Daoy (cell line): ENCODE measurements at regions not wholly inside any gene's neighbourhood (a gene's known extent, or its start where the extent isn't known, plus 50 kb on each side); places are given as distances from the start of the nearest gene placed in this dataset.
"Not testable (repeated sequence)": the region's sequence is repeated elsewhere in the genome, so short reads cannot be mapped to it uniquely, and the experiment has no call there.

Experiments used
- DNase-seq: peaks from one replicate; pipeline ENCODE4 v3.0.0-alpha.2; 2015; ENCODE audit warnings: low read depth

GRCh38 chr1:207196135-207196534, 92.1 kb downstream of the C4BPA start:
- DNase-seq, result not testable (repeated sequence)

GRCh38 chr1:207201534-207201933, 97.5 kb downstream of the C4BPA start:
- DNase-seq, result not testable (repeated sequence)

GRCh38 chr1:207202480-207202879, 98.4 kb downstream of the C4BPA start:
- DNase-seq, result no peak

GRCh38 chr1:207203541-207203940, 99.5 kb downstream of the C4BPA start:
- no peak for DNase-seq

- no peak for DNase-seq
Measured at GRCh38 chr1:207205614-207206061, 101.6 kb downstream of the C4BPA start.

- DNase-seq, result not testable (repeated sequence)
Measured at GRCh38 chr1:207208691-207209090, 104.7 kb downstream of the C4BPA start.

GRCh38 chr1:207214453-207214852, 107.0 kb upstream of the CD55 start:
- no peak for DNase-seq

- no peak for DNase-seq
Measured at GRCh38 chr1:207217778-207218511, 103.5 kb upstream of the CD55 start.

GRCh38 chr1:207218512-207219362, 102.7 kb upstream of the CD55 start:
- peak; percentile 21 for DNase-seq

GRCh38 chr1:207219979-207220889, 101.2 kb upstream of the CD55 start:
- no peak for DNase-seq

- no peak for DNase-seq
Measured at GRCh38 chr1:207221934-207222351, 99.5 kb upstream of the CD55 start.

- DNase-seq, result no peak
Measured at GRCh38 chr1:207223162-207223561, 98.3 kb upstream of the CD55 start.

GRCh38 chr1:207224666-207225065, 96.8 kb upstream of the CD55 start:
- DNase-seq, result no peak

- no peak for DNase-seq
Measured at GRCh38 chr1:207227131-207227630, 94.3 kb upstream of the CD55 start.

GRCh38 chr1:207228987-207229386, 92.5 kb upstream of the CD55 start:
- no peak for DNase-seq

GRCh38 chr1:207230441-207230840, 91.0 kb upstream of the CD55 start:
- no peak for DNase-seq

- DNase-seq, result no peak
Measured at GRCh38 chr1:207234690-207235089, 86.8 kb upstream of the CD55 start.

- DNase-seq, result no peak
Measured at GRCh38 chr1:207239874-207240273, 81.6 kb upstream of the CD55 start.

- peak; percentile 79 for DNase-seq
Measured at GRCh38 chr1:207240325-207241101, 81.0 kb upstream of the CD55 start.

GRCh38 chr1:207241164-207241934, 80.1 kb upstream of the CD55 start:
- DNase-seq, result no peak
